Neural progenitor cell (in vitro differentiated cells): ENCODE measurements at regions not wholly inside any gene's neighbourhood (a gene's known extent, or its start where the extent isn't known, plus 50 kb on each side); places are given as distances from the start of the nearest gene placed in this dataset.

ENCODE experiments used
- DNase-seq: peaks from one replicate; pipeline ENCODE4 v3.0.0-alpha.2; 2016; ENCODE audit warnings: low spot score
- H2AFZ ChIP-seq: fragments of 200-600 bp; sonication (generic); replicated peaks from 2 replicates; pipeline ENCODE4 v1.6.1; 2016; ENCODE audit warnings: antibody characterized with exemption
- H3F3A ChIP-seq: fragments of 200-600 bp; sonication (generic); 2 replicates; pipeline ENCODE4 v1.6.1; 2016; ENCODE audit warnings: antibody characterized with exemption, low read depth
- H3K27ac ChIP-seq: fragments of 200-600 bp; sonication (generic); 2 replicates; pipeline ENCODE4 v1.5.1; 2016; ENCODE audit warnings: mild to moderate bottlenecking
- H3K27me3 ChIP-seq: fragments of 200-600 bp; sonication (generic); 2 replicates; pipeline ENCODE4 v1.6.1; 2016; ENCODE audit warnings: mild to moderate bottlenecking, moderate library complexity
- H3K36me3 ChIP-seq: fragments of 200-600 bp; sonication (generic); 2 replicates; pipeline ENCODE4 v1.5.1; 2016
- H3K4me1 ChIP-seq: fragments of 200-600 bp; sonication (generic); 2 replicates; pipeline ENCODE4 v1.6.1; 2016; ENCODE audit warnings: mixed run types
- H3K4me2 ChIP-seq: fragments of 200-600 bp; sonication (generic); 2 replicates; pipeline ENCODE4 v1.6.1; 2016
- H3K4me3 ChIP-seq: fragments of 200-600 bp; sonication (generic); 2 replicates; pipeline ENCODE4 v1.5.1; 2016
- H3K79me2 ChIP-seq: fragments of 200-600 bp; sonication (generic); 2 replicates; pipeline ENCODE4 v1.6.1; 2016; ENCODE audit warnings: low read depth
- H3K9ac ChIP-seq: fragments of 200-600 bp; sonication (generic); 2 replicates; pipeline ENCODE4 v1.6.1; 2016
- H3K9me3 ChIP-seq: fragments of 200-600 bp; sonication (generic); 2 replicates; pipeline ENCODE4 v1.5.1; 2016; ENCODE audit warnings: low read depth
- H4K20me1 ChIP-seq: fragments of 200-600 bp; sonication (generic); 2 replicates; pipeline ENCODE4 v1.6.1; 2016; ENCODE audit warnings: low read depth
- H3K27ac Mint-ChIP-seq: 3 replicates; pipeline ENCODE4 v1.8.0; 2021; ENCODE audit warnings: mixed read lengths
- H3K27me3 Mint-ChIP-seq: 2 replicates; pipeline ENCODE4 v1.8.0; 2022; ENCODE audit warnings: low read depth, mild to moderate bottlenecking, inconsistent platforms, moderate library complexity, mixed read lengths; ENCODE audit not compliant: insufficient read depth
- H3K36me3 Mint-ChIP-seq: 3 replicates; pipeline ENCODE4 v1.8.0; 2021; ENCODE audit warnings: mixed read lengths
- H3K4me1 Mint-ChIP-seq: 3 replicates; pipeline ENCODE4 v1.8.0; 2021; ENCODE audit warnings: mixed read lengths
- H3K4me3 Mint-ChIP-seq: 3 replicates; pipeline ENCODE4 v1.8.0; 2021; ENCODE audit warnings: mild to moderate bottlenecking, moderate library complexity, mixed read lengths
- H3K9me3 Mint-ChIP-seq: 3 replicates; pipeline ENCODE4 v1.8.0; 2020; ENCODE audit warnings: mixed read lengths
- CTCF ChIP-seq: fragments of 200-600 bp; sonication (generic); IDR thresholded peaks from 2 replicates; pipeline ENCODE4 v1.5.1; 2017; ENCODE audit warnings: antibody characterized with exemption, mild to moderate bottlenecking
- EZH2 ChIP-seq: fragments of 200-600 bp; sonication (generic); IDR thresholded peaks from 2 replicates; pipeline ENCODE4 v1.6.1; 2017; ENCODE audit warnings: antibody characterized with exemption, mild to moderate bottlenecking, moderate library complexity
- EZH2phosphoT487 ChIP-seq: fragments of 200-600 bp; sonication (generic); IDR thresholded peaks from 2 replicates; pipeline ENCODE4 v1.6.1; 2017; ENCODE audit warnings: antibody characterized with exemption

DNA sequence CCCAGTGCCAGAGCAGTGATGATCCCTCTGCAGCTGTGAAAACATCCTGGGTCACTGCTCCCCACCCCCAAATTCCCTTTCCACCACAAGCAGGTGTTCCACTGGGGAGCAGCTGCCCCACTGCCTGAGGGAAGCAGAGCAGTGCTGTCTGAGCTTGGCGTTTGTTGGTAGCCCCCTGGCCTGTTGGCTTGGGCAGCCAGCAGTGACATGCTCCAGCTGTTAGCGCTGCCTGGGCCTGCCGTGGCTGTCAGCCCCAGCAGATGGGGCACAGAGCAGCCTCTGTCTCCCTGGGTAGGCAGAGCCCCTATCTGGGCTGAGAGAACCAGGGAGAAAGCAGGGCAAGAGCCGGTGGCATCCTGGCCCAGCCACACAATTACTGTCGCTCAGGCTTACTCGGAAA, 247.7 kb downstream of the GLI2 start:
- no peaks in the 10 kb centered on the region for H3K27me3 ChIP-seq
- Mint-ChIP-seq H3K4me3 (no peak overlapping the region), H3K36me3 (peaks cover 47% of the 10 kb centered on the region), H3K9me3 (no peaks in the 10 kb centered on the region), H3K27ac (no peak overlapping the region), H3K27me3 (peaks cover 6% of the 10 kb centered on the region), H3K4me1 (no peaks in the 10 kb centered on the region)
- H3K9ac ChIP-seq = no peak overlapping the region
- TF ChIP-seq EZH2 (no peak), CTCF (no peak), EZH2phosphoT487 (no peak)
- no peak overlapping the region for H3K27ac ChIP-seq
- H3K4me2 ChIP-seq = no peak overlapping the region
- H3K79me2 ChIP-seq = no peaks in the 10 kb centered on the region
- no peaks in the 10 kb centered on the region for H3K36me3 ChIP-seq
- no peaks in the 10 kb centered on the region for H3K4me1 ChIP-seq
- H2AFZ ChIP-seq = no peak overlapping the region
- H3K9me3 ChIP-seq = no peaks in the 10 kb centered on the region
- no peaks in the 10 kb centered on the region for H3F3A ChIP-seq
- no peak overlapping the region for H3K4me3 ChIP-seq
- DNase-seq = no peak
- no peaks in the 10 kb centered on the region for H4K20me1 ChIP-seq

- Histone ChIP-seq H3K79me2 (no peaks in the 10 kb centered on the region), H2AFZ (no peak overlapping the region), H3F3A (no peaks in the 10 kb centered on the region), H3K9me3 (no peaks in the 10 kb centered on the region), H3K9ac (no peak overlapping the region), H3K4me1 (no peaks in the 10 kb centered on the region), H3K4me3 (no peak overlapping the region), H3K4me2 (no peak overlapping the region), H3K27me3 (no peaks in the 10 kb centered on the region), H4K20me1 (no peaks in the 10 kb centered on the region), H3K27ac (no peak overlapping the region), H3K36me3 (no peaks in the 10 kb centered on the region)
- Mint-ChIP-seq H3K9me3 (no peaks in the 10 kb centered on the region), H3K4me1 (no peaks in the 10 kb centered on the region), H3K4me3 (no peak overlapping the region), H3K27me3 (peaks cover 4% of the 10 kb centered on the region), H3K36me3 (peaks cover 45% of the 10 kb centered on the region), H3K27ac (no peak overlapping the region)
- DNase-seq = no peak
- TF ChIP-seq EZH2phosphoT487 (no peak), EZH2 (no peak), CTCF (no peak)
These were observed 248.4 kb downstream of the GLI2 start for GRCh38 chr2:120984046-120984445.

GRCh38 chr2:120984452-120985173, 248.9 kb downstream of the GLI2 start:
- H3K36me3 ChIP-seq = no peaks in the 10 kb centered on the region

More at GRCh38 chr2:120984452-120985173, 248.9 kb downstream of the GLI2 start:
- no peak overlapping the region for H3K27ac Mint-ChIP-seq
- Histone ChIP-seq H3K79me2 (no peaks in the 10 kb centered on the region), H3K4me1 (no peaks in the 10 kb centered on the region), H3K4me3 (no peak overlapping the region), H3F3A (no peaks in the 10 kb centered on the region), H2AFZ (no peak overlapping the region), H3K9me3 (no peaks in the 10 kb centered on the region), H3K4me2 (no peak overlapping the region), H3K27me3 (no peaks in the 10 kb centered on the region), H3K27ac (no peak overlapping the region), H3K9ac (no peak overlapping the region), H4K20me1 (no peaks in the 10 kb centered on the region)
- peaks cover 4% of the 10 kb centered on the region for H3K27me3 Mint-ChIP-seq
- no peak overlapping the region for H3K4me3 Mint-ChIP-seq
- TF ChIP-seq CTCF (no peak), EZH2 (no peak), EZH2phosphoT487 (no peak)
- H3K9me3 Mint-ChIP-seq = no peaks in the 10 kb centered on the region
- peaks cover 39% of the 10 kb centered on the region for H3K36me3 Mint-ChIP-seq
- no peak for DNase-seq
- no peaks in the 10 kb centered on the region for H3K4me1 Mint-ChIP-seq
